ENCODE measurements at regions not wholly inside any gene's neighbourhood (a gene's known extent, or its start where the extent isn't known, plus 50 kb on each side); places are given as distances from the start of the nearest gene placed in this dataset.

GRCh38 chr3:165273411-165273810, 77.2 kb upstream of the SLITRK3 start (continued):
- TF ChIP-seq, protein P1, sequence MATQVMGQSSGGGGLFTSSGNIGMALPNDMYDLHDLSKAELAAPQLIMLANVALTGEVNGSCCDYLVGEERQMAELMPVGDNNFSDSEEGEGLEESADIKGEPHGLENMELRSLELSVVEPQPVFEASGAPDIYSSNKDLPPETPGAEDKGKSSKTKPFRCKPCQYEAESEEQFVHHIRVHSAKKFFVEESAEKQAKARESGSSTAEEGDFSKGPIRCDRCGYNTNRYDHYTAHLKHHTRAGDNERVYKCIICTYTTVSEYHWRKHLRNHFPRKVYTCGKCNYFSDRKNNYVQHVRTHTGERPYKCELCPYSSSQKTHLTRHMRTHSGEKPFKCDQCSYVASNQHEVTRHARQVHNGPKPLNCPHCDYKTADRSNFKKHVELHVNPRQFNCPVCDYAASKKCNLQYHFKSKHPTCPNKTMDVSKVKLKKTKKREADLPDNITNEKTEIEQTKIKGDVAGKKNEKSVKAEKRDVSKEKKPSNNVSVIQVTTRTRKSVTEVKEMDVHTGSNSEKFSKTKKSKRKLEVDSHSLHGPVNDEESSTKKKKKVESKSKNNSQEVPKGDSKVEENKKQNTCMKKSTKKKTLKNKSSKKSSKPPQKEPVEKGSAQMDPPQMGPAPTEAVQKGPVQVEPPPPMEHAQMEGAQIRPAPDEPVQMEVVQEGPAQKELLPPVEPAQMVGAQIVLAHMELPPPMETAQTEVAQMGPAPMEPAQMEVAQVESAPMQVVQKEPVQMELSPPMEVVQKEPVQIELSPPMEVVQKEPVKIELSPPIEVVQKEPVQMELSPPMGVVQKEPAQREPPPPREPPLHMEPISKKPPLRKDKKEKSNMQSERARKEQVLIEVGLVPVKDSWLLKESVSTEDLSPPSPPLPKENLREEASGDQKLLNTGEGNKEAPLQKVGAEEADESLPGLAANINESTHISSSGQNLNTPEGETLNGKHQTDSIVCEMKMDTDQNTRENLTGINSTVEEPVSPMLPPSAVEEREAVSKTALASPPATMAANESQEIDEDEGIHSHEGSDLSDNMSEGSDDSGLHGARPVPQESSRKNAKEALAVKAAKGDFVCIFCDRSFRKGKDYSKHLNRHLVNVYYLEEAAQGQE (IDR thresholded peaks at IDR 0.05; ENCODE audit: unreplicated experiment): no peak
- TF ChIP-seq, protein P2, sequence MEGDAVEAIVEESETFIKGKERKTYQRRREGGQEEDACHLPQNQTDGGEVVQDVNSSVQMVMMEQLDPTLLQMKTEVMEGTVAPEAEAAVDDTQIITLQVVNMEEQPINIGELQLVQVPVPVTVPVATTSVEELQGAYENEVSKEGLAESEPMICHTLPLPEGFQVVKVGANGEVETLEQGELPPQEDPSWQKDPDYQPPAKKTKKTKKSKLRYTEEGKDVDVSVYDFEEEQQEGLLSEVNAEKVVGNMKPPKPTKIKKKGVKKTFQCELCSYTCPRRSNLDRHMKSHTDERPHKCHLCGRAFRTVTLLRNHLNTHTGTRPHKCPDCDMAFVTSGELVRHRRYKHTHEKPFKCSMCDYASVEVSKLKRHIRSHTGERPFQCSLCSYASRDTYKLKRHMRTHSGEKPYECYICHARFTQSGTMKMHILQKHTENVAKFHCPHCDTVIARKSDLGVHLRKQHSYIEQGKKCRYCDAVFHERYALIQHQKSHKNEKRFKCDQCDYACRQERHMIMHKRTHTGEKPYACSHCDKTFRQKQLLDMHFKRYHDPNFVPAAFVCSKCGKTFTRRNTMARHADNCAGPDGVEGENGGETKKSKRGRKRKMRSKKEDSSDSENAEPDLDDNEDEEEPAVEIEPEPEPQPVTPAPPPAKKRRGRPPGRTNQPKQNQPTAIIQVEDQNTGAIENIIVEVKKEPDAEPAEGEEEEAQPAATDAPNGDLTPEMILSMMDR (conservative IDR thresholded peaks at IDR 0.05; ENCODE audit: low read depth in 2 of 2): no peak
- TF ChIP-seq EZH2 (IDR thresholded peaks at IDR 0.05; ENCODE audit: low read depth, unreplicated experiment) (no peak), EZH2phosphoT487 (IDR thresholded peaks at IDR 0.05; ENCODE audit: unreplicated experiment) (no peak), CREB1 (CRISPR knock-in tag; IDR thresholded peaks at IDR 0.05; ENCODE audit: low read depth) (no peak)

DNA sequence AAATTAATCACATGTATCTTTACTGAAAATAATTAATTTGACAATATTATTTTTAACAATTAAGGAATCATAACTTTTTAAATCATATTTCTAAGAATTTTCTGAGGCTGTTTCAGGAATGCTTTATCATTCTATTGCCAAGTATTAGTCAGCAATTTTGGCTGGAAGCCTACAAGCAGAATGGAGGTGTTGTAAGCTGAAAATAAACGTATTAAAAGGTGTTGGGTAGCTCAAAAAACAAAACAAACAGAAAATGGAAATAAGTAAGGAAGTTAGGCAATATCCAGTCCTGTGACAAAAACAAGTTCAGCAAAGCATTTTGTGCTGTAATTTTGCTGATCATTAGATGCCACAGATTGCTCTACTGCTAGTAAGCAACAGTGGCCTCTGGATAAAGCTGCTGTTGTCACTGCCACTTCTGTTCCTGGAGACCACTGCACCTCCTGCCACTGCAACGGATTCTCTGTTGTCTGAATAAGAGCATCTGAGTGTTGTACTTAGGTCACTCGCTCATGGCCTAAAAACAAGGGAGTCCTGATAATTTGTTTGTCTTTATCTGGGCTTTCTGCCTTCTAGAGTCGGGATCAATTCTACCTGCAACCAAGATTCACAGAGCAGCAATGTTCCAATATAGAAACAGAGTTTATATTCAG, 63.5 kb upstream of the SLITRK3 start:
- Mint-ChIP-seq H3K4me3 (no peak overlapping the region), H3K4me1 (peaks cover 4% of the 10 kb centered on the region; the same call in 1 of the 3 replicates), H3K27ac (peak overlapping the region; percentile 82), H3K36me3 (ENCODE audit: low read depth) (no peaks in the 10 kb centered on the region), H3K9me3 (no peaks in the 10 kb centered on the region), H3K27me3 (ENCODE audit: insufficient read depth, low read depth, poor library complexity) (peaks cover 2% of the 10 kb centered on the region)
- no peak overlapping the region for H3K27ac ChIP-seq (ENCODE audit: low read depth)
- peaks cover 4% of the 10 kb centered on the region; the same call in 1 of the 2 replicates for H3K4me1 ChIP-seq (ENCODE audit: insufficient read depth)
- H3K36me3 ChIP-seq (ENCODE audit: insufficient read depth): no peaks in the 10 kb centered on the region
- no peak overlapping the region for H3K4me2 ChIP-seq
- no peaks in the 10 kb centered on the region for H3K27me3 ChIP-seq (ENCODE audit: insufficient read depth)
- no peaks in the 10 kb centered on the region for H4K20me1 ChIP-seq (replicated peaks; ENCODE audit: insufficient read depth)
- 0 out of 2 replicates have a peak, but pooled peaks cover 3% of the 10 kb centered on the region for H3K9me2 ChIP-seq (ENCODE audit: insufficient read depth)
- no peak for DNase-seq (ENCODE audit: low spot score)
- H3K4me3 ChIP-seq: no peak overlapping the region
- H2AFZ ChIP-seq: peak overlapping the region; percentile 30; the same call in 1 of the 2 replicates
- TF ChIP-seq EZH2 (IDR thresholded peaks at IDR 0.05; ENCODE audit: low read depth, unreplicated experiment) (no peak), ZNF114 (CRISPR knock-in tag; IDR thresholded peaks at IDR 0.05) (no peak), STAT1 (IDR thresholded peaks at IDR 0.05; ENCODE audit: unreplicated experiment) (no peak)
- TF ChIP-seq, protein P1 (IDR thresholded peaks at IDR 0.05; ENCODE audit: unreplicated experiment): no peak
- no peak for ATAC-seq
- no peaks in the 10 kb centered on the region for H3K79me2 ChIP-seq (replicated peaks; ENCODE audit: insufficient read depth)
- H3F3A ChIP-seq (replicated peaks; ENCODE audit: low read depth): no peaks in the 10 kb centered on the region

Data from GM23338 (cell line).